Neuronal stem cell (in vitro differentiated cells): ENCODE measurements at regions not wholly inside any gene's neighbourhood (a gene's known extent, or its start where the extent isn't known, plus 50 kb on each side); places are given as distances from the start of the nearest gene placed in this dataset.
"Not testable (repeated sequence)": the region's sequence is repeated elsewhere in the genome, so short reads cannot be mapped to it uniquely, and the experiment has no call there.

Source experiments
- DNase-seq: peaks from one replicate; pipeline ENCODE4 v3.0.0-alpha.2; 2013; ENCODE audit warnings: low spot score
- H2AFZ ChIP-seq: one replicate; pipeline ENCODE4 v1.6.1; 2013; ENCODE audit warnings: mild to moderate bottlenecking, low read length, inconsistent platforms
- H2AK5ac ChIP-seq: 2 replicates; pipeline ENCODE4 v1.6.1; 2013; ENCODE audit warnings: low read depth, mild to moderate bottlenecking, inconsistent platforms, low read length, moderate library complexity, mixed read lengths
- H2BK120ac ChIP-seq: 2 replicates; pipeline ENCODE4 v1.6.1; 2013; ENCODE audit warnings: low read depth, mild to moderate bottlenecking, inconsistent platforms, low read length, moderate library complexity, mixed read lengths
- H2BK12ac ChIP-seq: one replicate; pipeline ENCODE4 v1.6.1; 2013; ENCODE audit warnings: low read length, inconsistent platforms
- H2BK15ac ChIP-seq: 2 replicates; pipeline ENCODE4 v1.6.1; 2013; ENCODE audit warnings: mild to moderate bottlenecking, low read length, inconsistent platforms, mixed read lengths
- H2BK5ac ChIP-seq: one replicate; pipeline ENCODE4 v1.6.1; 2013; ENCODE audit warnings: inconsistent platforms, mild to moderate bottlenecking, low read length, moderate library complexity
- H3K14ac ChIP-seq: one replicate; pipeline ENCODE4 v1.6.1; 2013; ENCODE audit warnings: low read length, inconsistent platforms
- H3K18ac ChIP-seq: 2 replicates; pipeline ENCODE4 v1.6.1; 2013; ENCODE audit warnings: low read length, inconsistent platforms
- H3K23ac ChIP-seq: 2 replicates; pipeline ENCODE4 v1.6.1; 2013; ENCODE audit warnings: low read depth, mild to moderate bottlenecking, mixed read lengths, low read length, inconsistent platforms; ENCODE audit not compliant: poor library complexity
- H3K27ac ChIP-seq: replicated peaks from 3 replicates; pipeline ENCODE4 v1.5.1; 2013; ENCODE audit warnings: low read length, inconsistent platforms
- H3K27me3 ChIP-seq, 3 experiments: 2 replicates each; pipeline ENCODE4 v1.6.1; 2013; ENCODE audit warnings: low read length in 3 of 3, mild to moderate bottlenecking in 2 of 3, inconsistent platforms in 1 of 3, low read depth in 1 of 3, mixed read lengths in 1 of 3, moderate library complexity in 1 of 3; ENCODE audit not compliant: control insufficient read depth in 3 of 3, insufficient read depth in 3 of 3
- H3K36me3 ChIP-seq, 2 donors: replicated peaks in 1 of 2; 2 replicates each; pipeline ENCODE4 v1.6.1; 2013; ENCODE audit warnings: low read length in 2 of 2; ENCODE audit not compliant: control insufficient read depth in 2 of 2, insufficient read depth in 2 of 2
- H3K4ac ChIP-seq: 2 replicates; pipeline ENCODE4 v1.6.1; 2013; ENCODE audit warnings: inconsistent platforms, mild to moderate bottlenecking, low read length, moderate library complexity
- H3K4me1 ChIP-seq, 2 donors: 1 replicate in 1 of 2; 2 replicates in 1 of 2; pipeline ENCODE4 v1.6.1; 2013; ENCODE audit warnings: low read length in 2 of 2, low read depth in 1 of 2; ENCODE audit not compliant: control insufficient read depth in 2 of 2, insufficient read depth in 1 of 2
- H3K4me2 ChIP-seq: one replicate; pipeline ENCODE4 v1.6.1; 2013; ENCODE audit warnings: mild to moderate bottlenecking, low read length, inconsistent platforms; ENCODE audit not compliant: insufficient read depth, poor library complexity, severe bottlenecking
- H3K4me3 ChIP-seq, 2 donors: 2 replicates each; pipeline ENCODE4 v1.5.1; 2013; ENCODE audit warnings: low read length in 2 of 2, mild to moderate bottlenecking in 2 of 2, inconsistent platforms in 1 of 2, moderate library complexity in 1 of 2
- H3K79me1 ChIP-seq: one replicate; pipeline ENCODE4 v1.6.1; 2013; ENCODE audit warnings: low read depth, mild to moderate bottlenecking, inconsistent platforms, low read length, moderate library complexity
- H3K9ac ChIP-seq: one replicate; pipeline ENCODE4 v1.6.1; 2013; ENCODE audit warnings: mild to moderate bottlenecking, low read depth, low read length, inconsistent platforms; ENCODE audit not compliant: poor library complexity
- H3K9me3 ChIP-seq, 2 donors: replicated peaks in 1 of 2; 2 replicates each; pipeline versions ENCODE3 to v1.6.1; 2013; ENCODE audit warnings: low read length in 2 of 2, mild to moderate bottlenecking in 2 of 2, inconsistent platforms in 1 of 2, low read depth in 1 of 2, mixed read lengths in 1 of 2, moderate library complexity in 1 of 2; ENCODE audit not compliant: control insufficient read depth in 2 of 2, insufficient read depth in 1 of 2
- H4K8ac ChIP-seq: one replicate; pipeline ENCODE4 v1.6.1; 2013; ENCODE audit warnings: low read depth, mild to moderate bottlenecking, inconsistent platforms, low read length, moderate library complexity
- H4K91ac ChIP-seq: one replicate; pipeline ENCODE4 v1.6.1; 2013; ENCODE audit warnings: low read length, low read depth, mild to moderate bottlenecking, inconsistent platforms; ENCODE audit not compliant: poor library complexity
- WGBS, 2 donors: extraction: QIAGEN DNeasy Blood & Tissue Kit; methylation state at CpG; one replicate each; pipeline ENCODE4 v1.1.7; 2013; ENCODE audit warnings: missing lambda C conversion rate in 2 of 2, mixed read lengths in 1 of 2; ENCODE audit not compliant: insufficient read length in 2 of 2, insufficient replicate concordance in 1 of 2; ENCODE audit errors: extremely low coverage in 2 of 2; 5-methylcytosine and 5-hydroxymethylcytosine counted together

- no peak overlapping the region for H2BK120ac ChIP-seq
- no peaks in the 10 kb centered on the region for H3K79me1 ChIP-seq
- H2BK15ac ChIP-seq, result no peak overlapping the region
- no peaks in the 10 kb centered on the region for H3K4me1 ChIP-seq
- no peak overlapping the region for H3K9ac ChIP-seq
- H3K4me3 ChIP-seq, result no peak overlapping the region
- H4K8ac ChIP-seq, result no peak overlapping the region
- DNase-seq, result no peak
- no peak overlapping the region for H3K14ac ChIP-seq
- no peak overlapping the region for H3K4ac ChIP-seq
- H2AK5ac ChIP-seq, result no peak overlapping the region
- no peaks in the 10 kb centered on the region for H3K36me3 ChIP-seq
- no peak overlapping the region for H3K27ac ChIP-seq
- no peak overlapping the region for H3K23ac ChIP-seq
- H3K27me3 ChIP-seq, result no peaks in the 10 kb centered on the region
- WGBS, 2 donors, result no CpG with 5 or more reads among the region's 4 CpGs
- no peak overlapping the region for H2BK5ac ChIP-seq
- no peak overlapping the region for H3K4me2 ChIP-seq
- no peak overlapping the region for H4K91ac ChIP-seq
- no peaks in the 10 kb centered on the region for H3K9me3 ChIP-seq
- no peak overlapping the region for H2AFZ ChIP-seq
- no peak overlapping the region for H3K18ac ChIP-seq
- H2BK12ac ChIP-seq, result no peak overlapping the region
These were observed 1296.8 kb upstream of the NUDT12 start for GRCh38 chr5:104859437-104859836.

DNA sequence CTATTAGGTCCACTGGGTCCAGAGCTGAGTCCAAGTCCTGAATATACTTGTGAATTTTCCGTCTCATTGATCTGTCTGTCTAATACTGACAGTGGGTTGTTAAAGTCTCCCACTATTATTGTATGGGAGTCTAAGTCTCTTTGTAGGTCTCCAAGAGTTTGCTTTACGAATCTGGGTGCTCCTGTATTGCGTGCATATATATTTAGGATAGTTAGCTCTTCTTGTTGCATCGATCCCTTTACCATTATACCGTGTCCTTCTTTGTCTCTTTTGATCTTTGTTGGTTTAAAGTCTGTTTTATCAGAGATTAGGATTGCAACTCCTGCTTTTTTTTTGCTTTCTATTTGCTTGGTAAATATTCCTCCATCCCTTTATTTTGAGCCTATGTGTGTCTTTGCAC lies 1289.5 kb upstream of the NUDT12 start:
- not testable (repeated sequence) for H2AK5ac ChIP-seq, H3K4ac ChIP-seq, H3K36me3 ChIP-seq, H4K91ac ChIP-seq, H3K79me1 ChIP-seq, H2BK5ac ChIP-seq, H3K9me3 ChIP-seq, H2BK120ac ChIP-seq, H4K8ac ChIP-seq, H3K18ac ChIP-seq, H2AFZ ChIP-seq, H3K4me2 ChIP-seq, H2BK12ac ChIP-seq, H2BK15ac ChIP-seq, H3K27ac ChIP-seq, DNase-seq, H3K9ac ChIP-seq, H3K23ac ChIP-seq, H3K27me3 ChIP-seq, H3K14ac ChIP-seq, H3K4me3 ChIP-seq, H3K4me1 ChIP-seq
- WGBS, 2 donors, result no CpG with 5 or more reads among the region's 5 CpGs

GRCh38 chr5:104845541-104845940 lies 1283.0 kb upstream of the NUDT12 start:
- H2BK12ac ChIP-seq, result no peak overlapping the region
- no peak overlapping the region for H4K8ac ChIP-seq
- H3K23ac ChIP-seq, result no peak overlapping the region
- H3K14ac ChIP-seq, result no peak overlapping the region
- no peaks in the 10 kb centered on the region for H3K4me1 ChIP-seq
- no peak overlapping the region for H3K27ac ChIP-seq
- H2BK5ac ChIP-seq, result no peak overlapping the region
- H2BK15ac ChIP-seq, result no peak overlapping the region
- no peaks in the 10 kb centered on the region for H3K79me1 ChIP-seq
- no peaks in the 10 kb centered on the region for H3K9me3 ChIP-seq
- no peak for DNase-seq
- H3K9ac ChIP-seq, result no peak overlapping the region
- H2BK120ac ChIP-seq, result no peak overlapping the region
- no peak overlapping the region for H3K18ac ChIP-seq
- H3K27me3 ChIP-seq, result no peaks in the 10 kb centered on the region
- H2AFZ ChIP-seq, result no peak overlapping the region
- no peak overlapping the region for H3K4ac ChIP-seq
- no peak overlapping the region for H3K4me2 ChIP-seq
- H3K36me3 ChIP-seq, result no peaks in the 10 kb centered on the region
- WGBS, 2 donors, result no CpG with 5 or more reads among the region's 4 CpGs
- no peak overlapping the region for H3K4me3 ChIP-seq
- H2AK5ac ChIP-seq, result no peak overlapping the region
- H4K91ac ChIP-seq, result no peak overlapping the region

DNA sequence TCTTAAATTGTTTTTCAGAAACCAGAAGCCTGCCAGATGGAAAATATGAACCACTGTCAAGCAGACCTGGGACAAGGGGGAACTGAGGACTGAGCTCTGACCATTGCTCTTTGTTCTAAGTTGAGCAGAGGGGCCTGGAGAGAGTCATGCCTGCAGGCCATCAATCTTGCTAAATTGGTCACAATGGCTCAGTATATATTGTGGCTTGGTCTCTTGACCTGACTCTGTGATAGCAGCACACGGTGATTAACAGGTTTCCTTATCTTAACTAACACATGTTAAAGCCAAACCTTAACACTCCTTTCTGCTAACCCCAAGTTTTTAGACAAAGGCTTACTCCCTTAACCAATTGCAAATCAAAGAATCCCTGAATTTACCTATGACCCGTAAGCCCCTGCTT lies 1281.2 kb upstream of the NUDT12 start:
- Histone ChIP-seq H2BK12ac (no peak overlapping the region), H3K23ac (no peak overlapping the region), H3K27ac (no peak overlapping the region), H3K4me3 (no peak overlapping the region), H3K79me1 (no peaks in the 10 kb centered on the region), H4K91ac (no peak overlapping the region), H2AK5ac (no peak overlapping the region), H3K27me3 (no peaks in the 10 kb centered on the region), H2BK5ac (no peak overlapping the region), H3K18ac (no peak overlapping the region), H3K9me3 (no peaks in the 10 kb centered on the region), H3K14ac (no peak overlapping the region), H3K4me2 (no peak overlapping the region), H2BK120ac (no peak overlapping the region), H2AFZ (no peak overlapping the region), H2BK15ac (no peak overlapping the region), H4K8ac (no peak overlapping the region), H3K9ac (no peak overlapping the region), H3K4me1 (no peaks in the 10 kb centered on the region), H3K36me3 (no peaks in the 10 kb centered on the region), H3K4ac (no peak overlapping the region)
- no peak for DNase-seq
- WGBS, 2 donors, result no CpG with 5 or more reads among the region's 2 CpGs
